Panc1 (cell line): ENCODE measurements at regions not wholly inside any gene's neighbourhood (a gene's known extent, or its start where the extent isn't known, plus 50 kb on each side); places are given as distances from the start of the nearest gene placed in this dataset.

ENCODE experiments used
- ATAC-seq: fragments of 200-7000 bp; cut with Tn5 transposase; 2 replicates; pipeline ENCODE4 v1.9.1; 2020; ENCODE audit warnings: mild to moderate bottlenecking, moderate library complexity
- BruUV-seq: library from RNA; stranded (reverse); fragments of 400-500 nt; replicated peaks from 2 replicates; lab custom pipeline; 2021; lab: Mats Ljungman, UMichigan
- CTCF ChIA-PET: fragments of 300-600 bp; sonication (Branson Sonifier 250); formaldehyde crosslinking; loops from one replicate; lab custom pipeline; 2022; ENCODE audit warnings: antibody characterized with exemption; lab: Charles Lee
- POLR2A ChIA-PET: fragments of 300-600 bp; sonication (Branson Sonifier 250); formaldehyde crosslinking; loops from one replicate; lab custom pipeline; 2022; ENCODE audit warnings: antibody characterized with exemption; lab: Charles Lee
- DNase-seq: peaks from one replicate; pipeline ENCODE4 v3.0.0-alpha.2; 2010; ENCODE audit warnings: low read depth, low spot score
- H3K27ac ChIP-seq: 2 replicates; pipeline ENCODE4 v1.5.1; 2011; ENCODE audit warnings: mild to moderate bottlenecking, low read length, inconsistent platforms
- H3K27me3 ChIP-seq: fragments of 200-500 bp; sonication (Bioruptor generic); 2 replicates; pipeline ENCODE4 v1.6.0; 2014; ENCODE audit warnings: low read length, inconsistent platforms; ENCODE audit not compliant: control insufficient read depth, insufficient read depth
- H3K36me3 ChIP-seq: fragments of 200-500 bp; sonication (Bioruptor generic); 2 replicates; pipeline ENCODE4 v1.5.1; 2014; ENCODE audit warnings: inconsistent platforms, mild to moderate bottlenecking, low read length, moderate library complexity; ENCODE audit not compliant: control insufficient read depth, insufficient read depth
- H3K4me1 ChIP-seq: 2 replicates; pipeline ENCODE4 v1.5.1; 2011; ENCODE audit warnings: inconsistent platforms, mild to moderate bottlenecking, low read length, moderate library complexity; ENCODE audit not compliant: control insufficient read depth, insufficient read depth
- H3K4me3 ChIP-seq, 2 experiments: 2 replicates each; pipeline ENCODE4 v1.5.1; 2011 to 2012; ENCODE audit warnings: low read depth in 2 of 2, low read length in 2 of 2, mild to moderate bottlenecking in 2 of 2, inconsistent platforms in 1 of 2, moderate library complexity in 1 of 2
- H3K9me3 ChIP-seq: fragments of 200-500 bp; sonication (Bioruptor generic); 2 replicates; pipeline ENCODE4 v1.5.1; 2014; ENCODE audit warnings: low read depth, mild to moderate bottlenecking, inconsistent platforms, low read length, moderate library complexity; ENCODE audit not compliant: control insufficient read depth, insufficient read depth
- CTCF ChIP-seq: fragments of 450-650 bp; IDR thresholded peaks from 2 replicates; pipeline ENCODE4 v1.5.1; 2017; ENCODE audit warnings: mild to moderate bottlenecking
- POLR2AphosphoS5 ChIP-seq: IDR thresholded peaks from 2 replicates; pipeline ENCODE4 v1.6.1; 2012; ENCODE audit warnings: mild to moderate bottlenecking, low read depth, low read length, moderate library complexity
- REST ChIP-seq, 2 experiments: IDR thresholded peaks; 2 replicates each; pipeline ENCODE4 v1.6.1; 2011 to 2012; ENCODE audit warnings: low read depth in 2 of 2, control low read depth in 1 of 2, low read length in 1 of 2, mild to moderate bottlenecking in 1 of 2, moderate library complexity in 1 of 2; ENCODE audit not compliant: insufficient read depth in 1 of 2
- SIN3A ChIP-seq: IDR thresholded peaks from 2 replicates; pipeline ENCODE4 v1.6.1; 2012; ENCODE audit warnings: low read depth, mild to moderate bottlenecking, low read length, moderate library complexity, borderline replicate concordance; ENCODE audit not compliant: insufficient read depth
- TCF7L2 ChIP-seq: IDR thresholded peaks from 2 replicates; pipeline ENCODE4 v1.6.1; 2011; ENCODE audit warnings: mild to moderate bottlenecking, low read depth, low read length, inconsistent platforms
- in situ Hi-C: cut with HindIII; loops from 2 replicates; pipeline ENCODE4 v1.10.0; 2016; ENCODE audit warnings: low sequenced_read_pairs, low pct_unique_long_range_greater_than_20kb
- intact Hi-C: fragments of 100-400 bp; cut with micrococcal nuclease; formaldehyde crosslinking; loops from one replicate; pipeline ENCODE4 v1.10.0; 2022; ENCODE audit not compliant: unreplicated experiment

GRCh38 chr2:118748245-118748885, 99.1 kb downstream of the EN1 start:
- Histone ChIP-seq H3K27ac (no peak overlapping the region), H3K9me3 (no peaks in the 10 kb centered on the region), H3K4me1 (no peaks in the 10 kb centered on the region), H3K4me3 (no peak overlapping the region), H3K27me3 (no peaks in the 10 kb centered on the region), H3K36me3 (no peaks in the 10 kb centered on the region)
- no peak for DNase-seq
- BruUV-seq = no TSS peak
- intact Hi-C loops (no loop called here), in situ Hi-C loops (no loop called here)
- no peak for ATAC-seq
- ChIA-PET POLR2A (no interaction called here), CTCF (no interaction called here)
- no peak for TF ChIP-seq POLR2AphosphoS5
- no peak for TF ChIP-seq TCF7L2
- TF ChIP-seq REST (IDR thresholded peaks at IDR 0.05; ENCODE audit: insufficient read depth in 1 of 2, low read depth in 2 of 2, low read length in 1 of 2) = no peak
- TF ChIP-seq CTCF = no peak
- no peak for TF ChIP-seq SIN3A

DNA sequence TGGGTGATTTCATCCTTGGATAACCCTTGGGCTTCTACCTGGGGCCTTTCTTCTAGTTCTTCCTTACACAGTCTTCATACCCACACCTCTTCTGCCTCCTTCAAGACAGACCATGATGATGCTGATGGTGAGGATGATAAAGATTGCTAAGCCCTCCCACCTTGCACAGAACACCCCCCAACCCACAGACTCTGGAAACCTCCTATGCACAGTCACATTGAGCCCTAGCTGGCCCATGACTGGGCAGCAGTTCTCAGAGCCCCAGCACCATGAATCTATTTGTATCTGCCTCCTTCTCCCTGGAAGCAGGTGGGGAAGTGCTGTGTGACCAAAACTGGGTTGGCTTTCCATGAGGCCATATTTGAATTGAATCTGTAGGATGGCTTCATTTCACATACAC, 99.8 kb downstream of the EN1 start:
- in situ Hi-C loops (no loop called here), intact Hi-C loops (no loop called here)
- Histone ChIP-seq H3K4me1 (no peaks in the 10 kb centered on the region), H3K4me3 (no peak overlapping the region), H3K9me3 (no peaks in the 10 kb centered on the region), H3K27ac (no peak overlapping the region), H3K27me3 (no peaks in the 10 kb centered on the region), H3K36me3 (no peaks in the 10 kb centered on the region)
- POLR2A ChIA-PET = no interaction called here
- DNase-seq (no peak), ATAC-seq (no peak)
- CTCF ChIA-PET = no interaction called here
- BruUV-seq = no TSS peak
- TF ChIP-seq POLR2AphosphoS5 (no peak), REST (IDR thresholded peaks at IDR 0.05; ENCODE audit: insufficient read depth in 1 of 2, low read depth in 2 of 2, low read length in 1 of 2) (no peak), SIN3A (no peak), CTCF (no peak), TCF7L2 (no peak)
